ENCODE measurements at regions not wholly inside any gene's neighbourhood (a gene's known extent, or its start where the extent isn't known, plus 50 kb on each side); places are given as distances from the start of the nearest gene placed in this dataset.

GRCh38 chr12:59131462-59131861 is 211.2 kb upstream of the LRIG3 start:
- H2BK5ac ChIP-seq (ENCODE audit: low read depth, low read length, poor library complexity, severe bottlenecking) = no peak overlapping the region
- H4K20me1 ChIP-seq (ENCODE audit: insufficient read depth, low read length) = no peaks in the 10 kb centered on the region
- TF ChIP-seq CEBPB (IDR thresholded peaks at IDR 0.05; ENCODE audit: low read depth, low read length) (no peak), MAZ (IDR thresholded peaks at IDR 0.05; ENCODE audit: borderline replicate concordance, low read depth, low read length) (no peak), RAD21 (IDR thresholded peaks at IDR 0.05; ENCODE audit: low read length) (no peak), CTCF (conservative IDR thresholded peaks at IDR 0.05; ENCODE audit: low read depth, low read length) (no peak), MAFK (IDR thresholded peaks at IDR 0.05; ENCODE audit: low read depth, low read length) (no peak), CHD1 (IDR thresholded peaks at IDR 0.05; ENCODE audit: low read depth, low read length) (no peak), FOS (IDR thresholded peaks at IDR 0.05; ENCODE audit: low read depth, low read length) (no peak), SMC3 (IDR thresholded peaks at IDR 0.05; ENCODE audit: low read depth, low read length) (no peak), ELK1 (IDR thresholded peaks at IDR 0.05; ENCODE audit: borderline replicate concordance, low read depth, low read length) (no peak), BHLHE40 (IDR thresholded peaks at IDR 0.05; ENCODE audit: low read depth, low read length) (no peak), RCOR1 (IDR thresholded peaks at IDR 0.05; ENCODE audit: insufficient replicate concordance, low read length) (no peak)
- no peak overlapping the region for H4K8ac ChIP-seq (ENCODE audit: low read depth in 2 of 2, low read length in 2 of 2)
- no peaks in the 10 kb centered on the region for H3K9me1 ChIP-seq (ENCODE audit: insufficient read depth, low read length)
- POLR2A ChIA-PET (ENCODE audit: unreplicated experiment) = no interaction called here
- no peak overlapping the region for H4K91ac ChIP-seq (ENCODE audit: insufficient read depth, low read depth, low read length)
- H4K5ac ChIP-seq (ENCODE audit: low read depth, low read length) = no peak overlapping the region
- no peak overlapping the region for H3K4me3 ChIP-seq (ENCODE audit: insufficient read depth, low read depth, low read length)
- H3K18ac ChIP-seq (ENCODE audit: low read depth, low read length) = no peak overlapping the region
- H3K27me3 ChIP-seq (ENCODE audit: control insufficient read depth, insufficient read depth, low read length) = no peaks in the 10 kb centered on the region
- 0 out of 2 replicates have a peak, but pooled peaks cover 3% of the 10 kb centered on the region for H3K4me1 ChIP-seq (ENCODE audit: control insufficient read depth, insufficient read depth, low read length)
- ATAC-seq (ENCODE audit: low read depth) = no peak; the same call in 1 of the 2 replicates
- intact Hi-C loops (cut with micrococcal nuclease) (no loop called here), in situ Hi-C loops (cut with MboI; ENCODE audit: low sequenced_read_pairs) (no loop called here), dilution Hi-C loops (cut with HindIII; ENCODE audit: low sequenced_read_pairs, unreplicated experiment) (no loop called here)
- no peak overlapping the region for H3K4ac ChIP-seq (ENCODE audit: low read depth, low read length)
- no peak overlapping the region for H3K9ac ChIP-seq (ENCODE audit: low read depth, low read length)
- H2BK15ac ChIP-seq (ENCODE audit: low read depth, low read length) = no peak overlapping the region
- no peak overlapping the region for H2BK20ac ChIP-seq (ENCODE audit: low read depth, low read length)
- WGBS, 2 experiments (ENCODE audit: extremely low coverage in 2 of 2, insufficient read length in 1 of 2) = no CpG with 5 or more reads among the region's 3 CpGs
- H3K23ac ChIP-seq (ENCODE audit: low read depth, low read length) = no peak overlapping the region
- H2AFZ ChIP-seq (replicated peaks; ENCODE audit: low read length, poor library complexity) = no peak overlapping the region
- H2AK5ac ChIP-seq (ENCODE audit: low read depth, low read length) = no peak overlapping the region
- H3K36me3 ChIP-seq (ENCODE audit: control insufficient read depth, insufficient read depth, low read length) = no peaks in the 10 kb centered on the region
- no TSS peak for BruUV-seq (replicated peaks)
- no peak overlapping the region for H3K27ac ChIP-seq (ENCODE audit: insufficient read depth, low read length)
- H2AK9ac ChIP-seq (replicated peaks; ENCODE audit: low read depth, low read length, poor library complexity) = no peak overlapping the region
- CTCF ChIA-PET = no interaction called here
- H3K14ac ChIP-seq (replicated peaks; ENCODE audit: low read depth, low read length) = no peak overlapping the region
- H3K9me3 ChIP-seq (ENCODE audit: control insufficient read depth, insufficient read depth, low read length) = no peaks in the 10 kb centered on the region
- DNase-seq = no peak
- no peaks in the 10 kb centered on the region for H3K79me1 ChIP-seq (ENCODE audit: low read depth in 1 of 2, low read length in 2 of 2)
- H3K4me2 ChIP-seq (ENCODE audit: low read depth, low read length) = no peak overlapping the region
- H3K56ac ChIP-seq (ENCODE audit: extremely low read depth, insufficient read depth, low read length) = no peak overlapping the region
- no peak overlapping the region for H2BK120ac ChIP-seq (ENCODE audit: low read depth, low read length)

Measured in IMR-90 (cell line).